Left lung (tissue), 4 donors: ENCODE measurements at regions not wholly inside any gene's neighbourhood (a gene's known extent, or its start where the extent isn't known, plus 50 kb on each side); places are given as distances from the start of the nearest gene placed in this dataset.

Experiments
- ATAC-seq: fragments of 200-7000 bp; cut with Tn5 transposase; one replicate; pipeline ENCODE4 v1.9.1; 2020; ENCODE audit warnings: moderate library complexity
- DNase-seq, 4 donors: peaks; one replicate each; pipeline ENCODE4 v3.0.0-alpha.2; 2013 to 2020
- H3K27ac ChIP-seq, 2 donors: fragments of 200-600 bp; sonication (generic) in 1 of 2; one replicate each; pipeline versions ENCODE4 v1.5.0 to v1.8.0; 2020 to 2021
- H3K27me3 ChIP-seq, 2 donors: fragments of 200-600 bp; sonication (generic) in 1 of 2; one replicate each; pipeline versions ENCODE4 v1.5.0 to v1.8.0; 2020 to 2021
- H3K36me3 ChIP-seq, 2 donors: fragments of 200-600 bp; sonication (generic) in 1 of 2; one replicate each; pipeline versions ENCODE4 v1.5.0 to v1.8.0; 2020 to 2021
- H3K4me1 ChIP-seq, 2 donors: fragments of 200-600 bp; one replicate each; pipeline ENCODE4 v1.8.0; 2021
- H3K4me3 ChIP-seq, 2 donors: fragments of 200-600 bp; sonication (generic) in 1 of 2; one replicate each; pipeline versions ENCODE4 v1.5.0 to v1.8.0; 2020 to 2021; ENCODE audit warnings: mild to moderate bottlenecking in 1 of 2
- H3K9me3 ChIP-seq, 2 donors: fragments of 200-600 bp; sonication (generic) in 1 of 2; one replicate each; pipeline versions ENCODE4 v1.5.0 to v1.8.0; 2020 to 2021
- intact Hi-C, 2 donors: fragments of 100-400 bp; cut with DNase I; formaldehyde crosslinking; loops; one replicate each; pipeline versions ENCODE4 v1.11.2 to v1.14.2; 2022
- TF ChIP-seq, protein P1 (sequence below), 2 donors: fragments of 200-600 bp; sonication (generic) in 1 of 2; IDR thresholded peaks; one replicate each; pipeline versions ENCODE4 v1.5.0 to v1.8.0; 2021; ENCODE audit warnings: antibody characterized with exemption in 2 of 2
- donor health status: DM: no; HTN: yes; CAD: no.
- donor health status: DM: no; HTN: no; CAD: no.

GRCh38 chr14:98274596-98274995 lies 997.4 kb downstream of the BCL11B start:
- no peaks in the 10 kb centered on the region for H3K36me3 ChIP-seq
- no peak for DNase-seq
- no peak overlapping the region for H3K4me3 ChIP-seq
- TF ChIP-seq, protein P1, sequence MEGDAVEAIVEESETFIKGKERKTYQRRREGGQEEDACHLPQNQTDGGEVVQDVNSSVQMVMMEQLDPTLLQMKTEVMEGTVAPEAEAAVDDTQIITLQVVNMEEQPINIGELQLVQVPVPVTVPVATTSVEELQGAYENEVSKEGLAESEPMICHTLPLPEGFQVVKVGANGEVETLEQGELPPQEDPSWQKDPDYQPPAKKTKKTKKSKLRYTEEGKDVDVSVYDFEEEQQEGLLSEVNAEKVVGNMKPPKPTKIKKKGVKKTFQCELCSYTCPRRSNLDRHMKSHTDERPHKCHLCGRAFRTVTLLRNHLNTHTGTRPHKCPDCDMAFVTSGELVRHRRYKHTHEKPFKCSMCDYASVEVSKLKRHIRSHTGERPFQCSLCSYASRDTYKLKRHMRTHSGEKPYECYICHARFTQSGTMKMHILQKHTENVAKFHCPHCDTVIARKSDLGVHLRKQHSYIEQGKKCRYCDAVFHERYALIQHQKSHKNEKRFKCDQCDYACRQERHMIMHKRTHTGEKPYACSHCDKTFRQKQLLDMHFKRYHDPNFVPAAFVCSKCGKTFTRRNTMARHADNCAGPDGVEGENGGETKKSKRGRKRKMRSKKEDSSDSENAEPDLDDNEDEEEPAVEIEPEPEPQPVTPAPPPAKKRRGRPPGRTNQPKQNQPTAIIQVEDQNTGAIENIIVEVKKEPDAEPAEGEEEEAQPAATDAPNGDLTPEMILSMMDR (IDR thresholded peaks at IDR 0.05): no peak
- H3K4me1 ChIP-seq: no peaks in the 10 kb centered on the region
- no peak for ATAC-seq
- intact Hi-C loops: no loop called here
- no peaks in the 10 kb centered on the region for H3K27me3 ChIP-seq
- H3K27ac ChIP-seq: no peak overlapping the region
- peaks cover 0 to 7% of the 10 kb centered on the region in 2 donors for H3K9me3 ChIP-seq

DNA sequence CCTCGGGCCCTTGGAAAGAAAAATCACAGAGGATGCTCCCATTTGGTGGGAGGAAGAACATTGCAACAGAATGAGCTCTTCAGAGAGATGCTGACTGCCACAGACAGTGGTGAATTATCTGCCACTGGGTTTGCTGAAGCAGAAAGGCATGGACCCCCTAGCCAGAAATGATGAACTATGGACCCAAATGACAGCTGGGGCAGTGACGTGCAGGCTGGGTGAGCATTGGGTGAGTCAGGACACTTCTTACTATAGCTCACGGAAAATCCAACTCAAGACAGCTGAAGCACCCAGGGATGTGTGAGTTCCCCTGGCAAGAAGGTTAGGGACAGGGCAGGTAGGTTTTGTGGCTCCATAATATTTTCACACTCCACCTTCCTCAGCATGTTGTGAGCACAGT lies 993.2 kb downstream of the BCL11B start:
- DNase-seq (no peak), ATAC-seq (no peak)
- no peak overlapping the region for H3K4me3 ChIP-seq
- peaks cover 0 to 8% of the 10 kb centered on the region in 2 donors for H3K9me3 ChIP-seq
- TF ChIP-seq, protein P1 (IDR thresholded peaks at IDR 0.05): no peak
- intact Hi-C loops: no loop called here
- H3K27ac ChIP-seq: no peak overlapping the region
- no peaks in the 10 kb centered on the region for H3K36me3 ChIP-seq
- no peaks in the 10 kb centered on the region for H3K27me3 ChIP-seq
- H3K4me1 ChIP-seq: no peaks in the 10 kb centered on the region

DNA sequence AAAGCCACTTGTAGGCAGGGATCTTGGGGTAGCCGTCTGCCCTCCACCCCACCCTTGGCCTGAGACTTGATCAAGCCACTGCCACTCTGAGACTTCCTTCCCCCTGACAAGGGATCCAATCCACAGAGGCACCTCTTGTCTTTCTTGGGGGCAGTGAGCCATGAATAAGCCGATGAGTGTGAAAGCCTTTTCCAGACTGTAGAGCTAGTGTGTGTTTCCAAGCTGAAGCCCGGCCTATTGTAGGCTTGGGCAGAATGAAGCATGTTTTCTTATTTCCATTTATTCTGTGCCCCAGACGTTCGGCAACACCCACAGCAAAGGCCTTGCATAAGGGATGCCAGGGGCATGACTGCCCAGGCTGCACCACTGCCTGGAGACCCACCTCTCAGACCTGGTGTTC lies 991.6 kb downstream of the BCL11B start:
- DNase-seq (no peak), ATAC-seq (no peak)
- Histone ChIP-seq H3K36me3 (no peaks in the 10 kb centered on the region), H3K27me3 (no peaks in the 10 kb centered on the region), H3K27ac (no peak overlapping the region), H3K9me3 (peaks cover 0 to 9% of the 10 kb centered on the region in 2 donors), H3K4me1 (no peaks in the 10 kb centered on the region), H3K4me3 (no peak overlapping the region)
- intact Hi-C loops: no loop called here
- TF ChIP-seq, protein P1 (IDR thresholded peaks at IDR 0.05): no peak

- TF ChIP-seq, protein P1 (IDR thresholded peaks at IDR 0.05): no peak
- H3K9me3 ChIP-seq: peaks cover 0 to 6% of the 10 kb centered on the region in 2 donors
- no peak for ATAC-seq
- no peaks in the 10 kb centered on the region for H3K36me3 ChIP-seq
- no peaks in the 10 kb centered on the region for H3K4me1 ChIP-seq
- no peak overlapping the region for H3K4me3 ChIP-seq
- intact Hi-C loops: no loop called here
- no peak overlapping the region for H3K27ac ChIP-seq
- H3K27me3 ChIP-seq: no peaks in the 10 kb centered on the region
- no peak for DNase-seq
These were observed 983.2 kb downstream of the BCL11B start for GRCh38 chr14:98288825-98289224.

- no peak overlapping the region for H3K4me3 ChIP-seq
- H3K27me3 ChIP-seq: no peaks in the 10 kb centered on the region
- no peaks in the 10 kb centered on the region for H3K4me1 ChIP-seq
- TF ChIP-seq, protein P1 (IDR thresholded peaks at IDR 0.05): no peak
- no peak for DNase-seq
- no peaks in the 10 kb centered on the region for H3K36me3 ChIP-seq
- H3K27ac ChIP-seq: no peak overlapping the region
- intact Hi-C loops: no loop called here
- peaks cover 0 to 5% of the 10 kb centered on the region in 2 donors for H3K9me3 ChIP-seq
- no peak for ATAC-seq
These were observed 981.4 kb downstream of the BCL11B start for GRCh38 chr14:98290596-98290995.
